GM18868 (cell line): ENCODE measurements at regions not wholly inside any gene's neighbourhood (a gene's known extent, or its start where the extent isn't known, plus 50 kb on each side); places are given as distances from the start of the nearest gene placed in this dataset.

Experiments used
- ATAC-seq: cut with Tn5 transposase; IDR thresholded peaks from one replicate; pipeline ENCODE4 v1.9.1; 2021; ENCODE audit warnings: mild to moderate bottlenecking, moderate library complexity; ENCODE audit not compliant: unreplicated experiment

- no peak for ATAC-seq
Observed at GRCh38 chr10:75347186-75347585, 54.4 kb downstream of the ZNF503 start.

GRCh38 chr10:75345738-75346137 is 55.8 kb downstream of the ZNF503 start:
- no peak for ATAC-seq

- no peak for ATAC-seq
Observed at GRCh38 chr10:75344170-75344569, 57.4 kb downstream of the ZNF503 start.

- ATAC-seq = no peak
Observed at GRCh38 chr10:75342397-75342796, 59.2 kb downstream of the ZNF503 start.

- no peak for ATAC-seq
Observed at GRCh38 chr10:75335983-75336382, 65.6 kb downstream of the ZNF503 start.

GRCh38 chr10:75335191-75335590 is 66.4 kb downstream of the ZNF503 start:
- no peak for ATAC-seq

GRCh38 chr10:75334720-75335119 is 66.8 kb downstream of the ZNF503 start:
- ATAC-seq = no peak

GRCh38 chr10:75332081-75332480 is 69.5 kb downstream of the ZNF503 start:
- ATAC-seq = no peak

GRCh38 chr10:75331081-75331480 is 70.5 kb downstream of the ZNF503 start:
- no peak for ATAC-seq

- ATAC-seq = no peak
Observed at GRCh38 chr10:75329190-75329745, 72.3 kb downstream of the ZNF503 start.

- no peak for ATAC-seq
Observed at GRCh38 chr10:75326306-75326705, 75.3 kb downstream of the ZNF503 start.

GRCh38 chr10:75319274-75319673 is 82.3 kb downstream of the ZNF503 start:
- ATAC-seq = no peak

- ATAC-seq = no peak
Observed at GRCh38 chr10:75314570-75314969, 78.8 kb upstream of the COMTD1 start.

GRCh38 chr10:75312440-75312839 is 76.7 kb upstream of the COMTD1 start:
- ATAC-seq = no peak

- no peak for ATAC-seq
Observed at GRCh38 chr10:75305675-75306074, 69.9 kb upstream of the COMTD1 start.

- no peak for ATAC-seq
Observed at GRCh38 chr10:75304741-75305390, 69.1 kb upstream of the COMTD1 start.

GRCh38 chr10:75304313-75304712 is 68.6 kb upstream of the COMTD1 start:
- ATAC-seq = no peak

- ATAC-seq = no peak
Observed at GRCh38 chr10:75303045-75303777, 67.5 kb upstream of the COMTD1 start.

GRCh38 chr10:75302029-75302428 is 66.3 kb upstream of the COMTD1 start:
- no peak for ATAC-seq

GRCh38 chr10:75297021-75297599 is 61.4 kb upstream of the COMTD1 start:
- ATAC-seq = no peak

- ATAC-seq = no peak
Observed at GRCh38 chr10:75295868-75296441, 60.2 kb upstream of the COMTD1 start.
